HepG2 (cell line): ENCODE measurements at regions not wholly inside any gene's neighbourhood (a gene's known extent, or its start where the extent isn't known, plus 50 kb on each side); places are given as distances from the start of the nearest gene placed in this dataset.

Source experiments
- ATAC-seq: fragments of 200-7000 bp; cut with Tn5 transposase; 3 replicates; pipeline ENCODE4 v1.9.1; 2020; ENCODE audit warnings: mild to moderate bottlenecking, moderate library complexity
- BruUV-seq: library from RNA; stranded (reverse); fragments of 400-500 nt; replicated peaks from 2 replicates; lab custom pipeline; 2021; lab: Mats Ljungman, UMichigan
- CTCF ChIA-PET: fragments of 300-600 bp; formaldehyde crosslinking; extraction: SDS; loops from one replicate; lab custom pipeline; 2021; ENCODE audit warnings: low total read pairs, inconsistent platforms, low intra/inter-chr PET ratio; lab: Yijun Ruan, JAX
- POLR2A ChIA-PET: fragments of 350-600 bp; sonication (Branson Sonifier 250); formaldehyde crosslinking; loops from one replicate; lab custom pipeline; 2020; ENCODE audit warnings: antibody characterized with exemption, inconsistent platforms; lab: Yijun Ruan, JAX
- DNase-seq: peaks from one replicate; pipeline ENCODE4 v3.0.0-alpha.2; 2015; ENCODE audit warnings: low spot score
- FAIRE-seq: peaks from 3 replicates; lab custom pipeline; 2011; peaks lifted over from hg19 to GRCh38; lab: Jason Lieb, UNC
- H2AFZ ChIP-seq: one replicate; pipeline ENCODE4 v1.6.1; 2011; ENCODE audit warnings: low read length, inconsistent platforms
- H3K27ac ChIP-seq: fragments of 300-600 bp; 3 replicates; pipeline ENCODE4 v1.8.0; 2011; ENCODE audit warnings: mixed run types, mild to moderate bottlenecking, mixed read lengths, low read length, inconsistent platforms; ENCODE audit not compliant: insufficient read depth; ENCODE audit errors: extremely low read length
- H3K27me3 ChIP-seq, 2 experiments: fragments of 200-600 bp in 1 of 2; 2 replicates in 1 of 2; 3 replicates in 1 of 2; pipeline versions ENCODE4 v1.6.0 to v1.8.0; 2011; ENCODE audit warnings: low read length in 2 of 2, mild to moderate bottlenecking in 2 of 2, moderate library complexity in 2 of 2, inconsistent platforms in 1 of 2; ENCODE audit not compliant: insufficient read depth in 2 of 2, control insufficient read depth in 1 of 2
- H3K36me3 ChIP-seq, 2 experiments: fragments of 200-600 bp in 1 of 2; replicated peaks in 1 of 2; 2 replicates in 1 of 2; 3 replicates in 1 of 2; pipeline versions ENCODE4 v1.5.1 to v1.8.0; 2011; ENCODE audit warnings: low read length in 2 of 2, inconsistent platforms in 1 of 2; ENCODE audit not compliant: insufficient read depth in 2 of 2, control insufficient read depth in 1 of 2
- H3K4me1 ChIP-seq: 2 replicates; pipeline ENCODE4 v1.5.1; 2012; ENCODE audit warnings: low read length, inconsistent platforms; ENCODE audit not compliant: insufficient read depth
- H3K4me2 ChIP-seq: 2 replicates; pipeline ENCODE4 v1.6.0; 2011; ENCODE audit warnings: low read depth, low read length, inconsistent platforms
- H3K4me3 ChIP-seq, 3 experiments: fragments of 200-600 bp in 1 of 3; sonication (generic), shearing (Covaris generic) in 1 of 3; replicated peaks in 1 of 3; 2 replicates each; pipeline ENCODE4 v1.5.1; 2011 to 2016; ENCODE audit warnings: low read length in 3 of 3, inconsistent platforms in 2 of 3, low read depth in 2 of 3, mild to moderate bottlenecking in 2 of 3, control low read depth in 1 of 3, mixed read lengths in 1 of 3; ENCODE audit not compliant: insufficient read depth in 1 of 3
- H3K79me2 ChIP-seq: one replicate; pipeline ENCODE4 v1.6.1; 2011; ENCODE audit warnings: low read length, inconsistent platforms; ENCODE audit not compliant: insufficient read depth
- H3K9ac ChIP-seq: 2 replicates; pipeline ENCODE4 v1.6.0; 2011; ENCODE audit warnings: mild to moderate bottlenecking, low read depth, low read length, inconsistent platforms; ENCODE audit not compliant: insufficient read depth
- H3K9me3 ChIP-seq: 2 replicates; pipeline ENCODE4 v1.5.1; 2012; ENCODE audit warnings: mild to moderate bottlenecking, low read length
- H4K20me1 ChIP-seq: 2 replicates; pipeline ENCODE4 v1.6.0; 2011; ENCODE audit warnings: inconsistent platforms, mild to moderate bottlenecking, low read length, moderate library complexity; ENCODE audit not compliant: insufficient read depth
- JDP2 ChIP-seq: sonication (generic); formaldehyde crosslinking; IDR thresholded peaks from 2 replicates; pipeline ENCODE4 v1.8.1; 2022; ENCODE audit warnings: missing genetic modification reagents, borderline replicate concordance
- MAFK ChIP-seq, 2 experiments: IDR thresholded peaks in 1 of 2; conservative IDR thresholded peaks in 1 of 2; 2 replicates each; pipeline ENCODE4 v1.6.1; 2011; ENCODE audit warnings: improper control_type of control experiment in 2 of 2, low read length in 2 of 2
- NFE2L2 ChIP-seq: fragments of 150-350 bp; IDR thresholded peaks from 2 replicates; pipeline ENCODE4 v1.6.1; 2014; ENCODE audit warnings: low read length
- NFRKB ChIP-seq: fragments of 450-650 bp; IDR thresholded peaks from 2 replicates; pipeline ENCODE4 v1.6.1; 2017
- PHF20 ChIP-seq: sonication (generic); formaldehyde crosslinking; IDR thresholded peaks from 2 replicates; pipeline ENCODE4 v1.5.0; 2020; ENCODE audit warnings: mild to moderate bottlenecking, missing genetic modification reagents
- SUZ12 ChIP-seq: fragments of 150-350 bp; IDR thresholded peaks from 2 replicates; pipeline ENCODE4 v1.6.1; 2014; ENCODE audit warnings: low read depth, low read length
- TIGD3 ChIP-seq: sonication (generic); formaldehyde crosslinking; IDR thresholded peaks from 2 replicates; pipeline ENCODE4 v1.5.1; 2020; ENCODE audit warnings: mild to moderate bottlenecking, missing genetic modification reagents, borderline replicate concordance
- ZMYM4 ChIP-seq: sonication (generic); formaldehyde crosslinking; IDR thresholded peaks from 2 replicates; pipeline ENCODE4 v1.8.1; 2023; ENCODE audit warnings: mild to moderate bottlenecking, missing genetic modification reagents
- ZNF432 ChIP-seq: sonication (generic); formaldehyde crosslinking; IDR thresholded peaks from 2 replicates; pipeline ENCODE4 v1.5.0; 2020; ENCODE audit warnings: missing genetic modification reagents, mild to moderate bottlenecking, borderline replicate concordance
- WGBS: methylation state at CpG from one replicate; pipeline ENCODE4 v1.1.6; 2017; ENCODE audit warnings: low lambda C conversion rate; 5-methylcytosine and 5-hydroxymethylcytosine counted together
- in situ Hi-C: cut with HindIII; loops from 2 replicates; pipeline ENCODE4 v1.10.0; 2017; ENCODE audit warnings: low pct_unique_long_range_greater_than_20kb; ENCODE audit not compliant: extremely low pct_ligation_motif_present
- intact Hi-C: fragments of 100-400 bp; cut with micrococcal nuclease; formaldehyde crosslinking; loops from one replicate; pipeline ENCODE4 v1.10.0; 2022; ENCODE audit not compliant: unreplicated experiment
- TF ChIP-seq, protein P1 (sequence below): sonication (generic); formaldehyde crosslinking; IDR thresholded peaks from 2 replicates; pipeline ENCODE4 v1.4.0; 2020; ENCODE audit warnings: missing genetic modification reagents, mild to moderate bottlenecking, borderline replicate concordance

- TF ChIP-seq, protein P1, sequence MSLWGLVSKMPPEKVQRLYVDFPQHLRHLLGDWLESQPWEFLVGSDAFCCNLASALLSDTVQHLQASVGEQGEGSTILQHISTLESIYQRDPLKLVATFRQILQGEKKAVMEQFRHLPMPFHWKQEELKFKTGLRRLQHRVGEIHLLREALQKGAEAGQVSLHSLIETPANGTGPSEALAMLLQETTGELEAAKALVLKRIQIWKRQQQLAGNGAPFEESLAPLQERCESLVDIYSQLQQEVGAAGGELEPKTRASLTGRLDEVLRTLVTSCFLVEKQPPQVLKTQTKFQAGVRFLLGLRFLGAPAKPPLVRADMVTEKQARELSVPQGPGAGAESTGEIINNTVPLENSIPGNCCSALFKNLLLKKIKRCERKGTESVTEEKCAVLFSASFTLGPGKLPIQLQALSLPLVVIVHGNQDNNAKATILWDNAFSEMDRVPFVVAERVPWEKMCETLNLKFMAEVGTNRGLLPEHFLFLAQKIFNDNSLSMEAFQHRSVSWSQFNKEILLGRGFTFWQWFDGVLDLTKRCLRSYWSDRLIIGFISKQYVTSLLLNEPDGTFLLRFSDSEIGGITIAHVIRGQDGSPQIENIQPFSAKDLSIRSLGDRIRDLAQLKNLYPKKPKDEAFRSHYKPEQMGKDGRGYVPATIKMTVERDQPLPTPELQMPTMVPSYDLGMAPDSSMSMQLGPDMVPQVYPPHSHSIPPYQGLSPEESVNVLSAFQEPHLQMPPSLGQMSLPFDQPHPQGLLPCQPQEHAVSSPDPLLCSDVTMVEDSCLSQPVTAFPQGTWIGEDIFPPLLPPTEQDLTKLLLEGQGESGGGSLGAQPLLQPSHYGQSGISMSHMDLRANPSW, result no peak
- TF ChIP-seq PHF20 (CRISPR knock-in tag) (no peak), JDP2 (CRISPR knock-in tag) (no peak), NFRKB (no peak), ZNF432 (CRISPR knock-in tag) (no peak), SUZ12 (no peak)
These were observed 98.7 kb downstream of the ERMARD start (continued) for GRCh38 chr6:169850154-169850553.

DNA sequence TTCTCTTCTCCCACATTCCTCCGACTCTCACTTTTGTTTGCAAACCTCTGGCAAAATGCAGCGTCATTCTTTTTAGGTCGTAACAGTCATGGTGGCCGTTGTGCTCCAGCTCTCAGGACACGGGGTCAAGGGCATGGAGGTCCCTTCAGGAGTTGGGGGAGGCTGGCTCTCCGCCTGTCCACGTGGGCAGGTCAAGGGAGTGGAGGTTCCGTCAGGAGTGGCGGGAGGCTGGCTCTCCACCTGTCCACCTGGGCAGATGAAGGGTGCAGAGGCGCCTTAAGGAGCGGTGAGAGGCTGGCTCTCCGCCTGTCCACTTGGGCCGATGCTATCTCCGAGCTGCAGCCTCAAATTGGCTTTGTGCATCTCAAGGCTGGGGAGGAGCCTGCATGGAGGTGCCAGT is 98.0 kb downstream of the ERMARD start:
- H3K9ac ChIP-seq, result no peak overlapping the region
- no peaks in the 10 kb centered on the region for H3K9me3 ChIP-seq
- in situ Hi-C loops, result no loop called here
- H2AFZ ChIP-seq, result no peak overlapping the region
- H4K20me1 ChIP-seq, result no peaks in the 10 kb centered on the region
- DNase-seq, result no peak
- FAIRE-seq, result no peak
- H3K4me2 ChIP-seq, result 0 out of 2 replicates have a peak overlapping the region, but pooled peaks have one; percentile 26
- 41% methylated on average over 14 of the region's 14 CpGs for WGBS
- H3K27ac ChIP-seq, result no peak overlapping the region
- POLR2A ChIA-PET, result no interaction called here
- H3K4me1 ChIP-seq, result no peaks in the 10 kb centered on the region
- H3K27me3 ChIP-seq, result peaks cover 21 to 73% of the 10 kb centered on the region in 2 experiments
- no peak for ATAC-seq
- H3K4me3 ChIP-seq, result no peak overlapping the region
- BruUV-seq, result no TSS peak
- CTCF ChIA-PET, result no interaction called here
- no peaks in the 10 kb centered on the region for H3K79me2 ChIP-seq
- no peaks in the 10 kb centered on the region for H3K36me3 ChIP-seq
- TF ChIP-seq TIGD3, result no peak
- 0 out of 2 replicates have a peak, but pooled peaks have one; percentile 19 for TF ChIP-seq ZMYM4 (CRISPR knock-in tag)
- peak; percentile 75 for TF ChIP-seq NFE2L2
- peak; percentile 14 to 53; a peak in 2 of 4 replicates for TF ChIP-seq MAFK (conservative IDR thresholded peaks at IDR 0.05 in 1 of 2, IDR thresholded peaks at IDR 0.05 in 1 of 2; ENCODE audit: low read length in 2 of 2)
- TF ChIP-seq, all 625 proteins: peak for 3
- intact Hi-C loops, result no loop called here
